ENCODE measurements at regions not wholly inside any gene's neighbourhood (a gene's known extent, or its start where the extent isn't known, plus 50 kb on each side); places are given as distances from the start of the nearest gene placed in this dataset.

DNA sequence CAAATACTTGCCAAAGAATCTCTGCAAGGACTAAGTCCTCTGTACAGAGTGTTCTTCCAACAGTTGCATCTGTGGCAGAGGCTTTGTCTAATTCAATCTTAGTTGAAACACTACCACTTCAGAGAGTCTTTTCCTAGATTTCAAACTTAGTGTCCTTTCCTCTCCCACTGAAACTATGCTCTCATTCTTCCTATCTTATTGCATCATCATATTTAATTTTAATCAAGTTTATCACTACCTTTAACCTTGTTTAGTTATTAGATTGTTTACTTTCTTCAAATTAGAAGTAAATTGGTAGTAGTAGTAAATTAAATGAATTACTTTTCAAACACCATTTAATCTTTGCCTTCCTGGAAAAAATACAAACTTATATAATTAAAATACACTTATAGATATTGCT, 1082.3 kb upstream of the PABPC4L start:
- H3K36me3 ChIP-seq = no peaks in the 10 kb centered on the region
- no peak overlapping the region for H3K4me3 ChIP-seq
- no peak overlapping the region for H3K27ac ChIP-seq
- no peak for TF ChIP-seq POLR2A (IDR thresholded peaks at IDR 0.05)
- TF ChIP-seq, protein P1, sequence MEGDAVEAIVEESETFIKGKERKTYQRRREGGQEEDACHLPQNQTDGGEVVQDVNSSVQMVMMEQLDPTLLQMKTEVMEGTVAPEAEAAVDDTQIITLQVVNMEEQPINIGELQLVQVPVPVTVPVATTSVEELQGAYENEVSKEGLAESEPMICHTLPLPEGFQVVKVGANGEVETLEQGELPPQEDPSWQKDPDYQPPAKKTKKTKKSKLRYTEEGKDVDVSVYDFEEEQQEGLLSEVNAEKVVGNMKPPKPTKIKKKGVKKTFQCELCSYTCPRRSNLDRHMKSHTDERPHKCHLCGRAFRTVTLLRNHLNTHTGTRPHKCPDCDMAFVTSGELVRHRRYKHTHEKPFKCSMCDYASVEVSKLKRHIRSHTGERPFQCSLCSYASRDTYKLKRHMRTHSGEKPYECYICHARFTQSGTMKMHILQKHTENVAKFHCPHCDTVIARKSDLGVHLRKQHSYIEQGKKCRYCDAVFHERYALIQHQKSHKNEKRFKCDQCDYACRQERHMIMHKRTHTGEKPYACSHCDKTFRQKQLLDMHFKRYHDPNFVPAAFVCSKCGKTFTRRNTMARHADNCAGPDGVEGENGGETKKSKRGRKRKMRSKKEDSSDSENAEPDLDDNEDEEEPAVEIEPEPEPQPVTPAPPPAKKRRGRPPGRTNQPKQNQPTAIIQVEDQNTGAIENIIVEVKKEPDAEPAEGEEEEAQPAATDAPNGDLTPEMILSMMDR (IDR thresholded peaks at IDR 0.05) = no peak
- no peak for TF ChIP-seq EP300 (IDR thresholded peaks at IDR 0.05)
- no peak for TF ChIP-seq POLR2AphosphoS5 (IDR thresholded peaks at IDR 0.05)
- ATAC-seq = no peak
- no peaks in the 10 kb centered on the region for H3K27me3 ChIP-seq
- H3K4me1 ChIP-seq = no peaks in the 10 kb centered on the region
- H3K9me3 ChIP-seq = peaks cover 0 to 7% (median 0%) of the 10 kb centered on the region in 3 donors

DNA sequence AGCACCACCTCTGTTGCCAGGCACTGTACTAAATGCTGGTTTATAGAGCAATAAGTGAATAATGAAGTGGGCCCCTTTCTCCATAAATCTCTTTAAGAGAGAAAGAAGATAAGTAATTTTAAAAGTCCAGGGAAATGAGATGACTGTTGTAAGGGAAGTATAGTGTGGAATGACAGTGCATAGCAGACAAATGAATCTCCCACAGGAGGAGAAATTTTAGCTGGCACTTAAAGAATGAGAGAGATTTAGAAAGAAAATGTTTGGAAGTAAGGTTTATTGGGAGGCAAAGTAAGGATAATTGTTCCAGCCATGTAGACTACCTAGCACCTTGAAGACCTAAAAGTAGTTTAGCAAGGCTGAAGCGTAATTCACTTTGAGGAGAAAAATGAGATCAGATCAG, 1081.1 kb upstream of the PABPC4L start:
- H3K27ac ChIP-seq = no peak overlapping the region
- peaks cover 0 to 7% (median 0%) of the 10 kb centered on the region in 3 donors for H3K9me3 ChIP-seq
- TF ChIP-seq, protein P1 (IDR thresholded peaks at IDR 0.05) = no peak
- TF ChIP-seq POLR2AphosphoS5 (IDR thresholded peaks at IDR 0.05) (no peak), EP300 (IDR thresholded peaks at IDR 0.05) (no peak), POLR2A (IDR thresholded peaks at IDR 0.05) (no peak)
- H3K36me3 ChIP-seq = no peaks in the 10 kb centered on the region
- H3K4me3 ChIP-seq = no peak overlapping the region
- no peak for ATAC-seq
- WGBS, 2 donors (ENCODE audit: low coverage in 1 of 2) = 100% methylated on average over 1 of the region's 1 CpG
- H3K27me3 ChIP-seq = no peaks in the 10 kb centered on the region
- H3K4me1 ChIP-seq = no peaks in the 10 kb centered on the region

DNA sequence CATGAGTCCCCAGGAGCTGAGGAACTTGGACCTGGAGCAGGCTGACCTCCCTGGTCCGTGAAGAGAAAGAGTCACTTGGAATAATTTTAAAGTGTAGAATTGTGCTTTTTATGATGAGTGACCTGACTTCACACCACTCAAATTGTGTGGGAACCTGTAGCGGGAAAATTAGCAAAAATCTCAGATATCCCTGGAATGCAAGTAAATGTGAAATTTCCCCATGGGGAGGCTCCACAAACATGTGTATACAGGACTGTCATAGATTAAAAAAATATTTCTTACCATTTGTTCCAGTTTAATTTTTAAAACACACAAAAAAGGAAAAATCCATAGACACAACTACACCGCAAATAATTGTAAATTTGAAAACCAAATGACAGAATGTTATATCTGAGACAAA, 1079.6 kb upstream of the PABPC4L start:
- 81 to 82% methylated on average over 3 of the region's 3 CpGs for WGBS, 2 donors (ENCODE audit: low coverage in 1 of 2)
- H3K4me1 ChIP-seq = no peaks in the 10 kb centered on the region
- no peak for ATAC-seq
- no peak overlapping the region for H3K27ac ChIP-seq
- H3K27me3 ChIP-seq = no peaks in the 10 kb centered on the region
- TF ChIP-seq POLR2AphosphoS5 (IDR thresholded peaks at IDR 0.05) (no peak), EP300 (IDR thresholded peaks at IDR 0.05) (no peak), POLR2A (IDR thresholded peaks at IDR 0.05) (no peak)
- TF ChIP-seq, protein P1 (IDR thresholded peaks at IDR 0.05) = no peak
- H3K36me3 ChIP-seq = no peaks in the 10 kb centered on the region
- peaks cover 0 to 2% (median 0%) of the 10 kb centered on the region in 3 donors for H3K9me3 ChIP-seq
- no peak overlapping the region for H3K4me3 ChIP-seq

DNA sequence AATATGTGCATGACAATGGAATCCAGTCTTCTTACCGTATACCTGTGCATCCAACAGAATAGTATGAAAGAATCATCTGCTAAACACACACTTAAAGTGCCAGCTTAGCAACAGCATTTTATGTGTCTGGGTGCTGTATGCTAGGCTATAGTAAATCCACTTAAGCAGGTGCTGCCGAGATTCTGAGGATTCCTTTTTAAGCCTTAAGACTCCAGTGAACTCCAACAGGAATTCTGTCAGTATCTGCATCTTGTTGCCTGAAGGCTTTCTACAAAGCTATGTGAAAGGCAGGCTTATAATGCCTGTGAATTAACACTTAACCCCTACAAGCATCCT, 1076.4 kb upstream of the PABPC4L start:
- H3K4me1 ChIP-seq = no peaks in the 10 kb centered on the region
- H3K27ac ChIP-seq = no peak overlapping the region
- ATAC-seq = no peak
- no peaks in the 10 kb centered on the region for H3K36me3 ChIP-seq
- no peak for TF ChIP-seq POLR2AphosphoS5 (IDR thresholded peaks at IDR 0.05)
- TF ChIP-seq, protein P1 (IDR thresholded peaks at IDR 0.05) = no peak
- TF ChIP-seq POLR2A (IDR thresholded peaks at IDR 0.05) = no peak
- no peak for TF ChIP-seq EP300 (IDR thresholded peaks at IDR 0.05)
- no peak overlapping the region for H3K4me3 ChIP-seq
- H3K27me3 ChIP-seq = no peaks in the 10 kb centered on the region
- H3K9me3 ChIP-seq = no peaks in the 10 kb centered on the region
- 58 to 71% methylated on average over 1 to 2 of the region's 2 CpGs for WGBS, 2 donors (ENCODE audit: low coverage in 1 of 2)

DNA sequence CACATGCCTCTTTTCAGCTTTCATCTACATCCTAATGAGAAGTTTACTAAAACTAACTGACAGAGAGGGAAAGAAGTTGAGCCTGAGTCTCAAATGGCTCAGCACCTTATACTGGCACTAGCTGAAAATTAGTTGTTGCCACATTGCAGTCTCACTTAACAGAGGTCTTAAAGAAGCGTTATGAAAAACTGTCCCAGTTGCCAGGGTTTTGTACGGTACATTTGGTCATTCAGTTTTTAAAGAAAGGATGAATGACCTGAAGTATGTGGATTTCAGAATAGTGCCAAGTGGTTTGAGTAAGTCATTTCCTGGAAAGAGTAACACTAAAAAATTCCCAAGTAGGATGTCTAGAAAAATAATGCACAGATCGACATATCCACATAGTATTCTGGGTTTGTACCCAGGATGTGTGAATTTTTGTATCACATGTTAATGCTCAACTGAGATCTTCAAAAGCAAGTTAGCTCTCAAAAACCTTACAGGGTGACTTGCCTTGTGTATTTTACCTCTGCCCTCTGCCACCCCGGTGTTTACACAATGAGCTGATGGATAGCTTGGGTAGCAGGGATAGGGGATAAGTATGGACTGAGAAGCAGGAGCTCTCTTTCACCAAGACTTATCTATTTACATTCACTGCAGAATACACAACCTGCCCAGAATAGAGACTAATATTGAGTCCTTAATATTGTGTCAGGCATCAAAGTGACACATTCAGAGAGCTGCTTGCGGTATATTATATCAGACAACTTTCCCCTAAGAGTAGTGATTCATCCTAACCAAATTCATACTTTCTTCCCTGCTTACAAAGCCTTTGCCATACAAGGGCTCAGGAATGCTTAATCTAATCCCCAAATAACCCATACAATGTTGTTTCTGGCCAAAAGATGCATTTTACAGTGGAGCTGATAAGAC, 1075.7 kb upstream of the PABPC4L start:
- Histone ChIP-seq H3K4me1 (no peaks in the 10 kb centered on the region), H3K27ac (no peak overlapping the region), H3K27me3 (no peaks in the 10 kb centered on the region), H3K36me3 (no peaks in the 10 kb centered on the region), H3K9me3 (no peaks in the 10 kb centered on the region), H3K4me3 (no peak overlapping the region)
- WGBS, 2 donors (ENCODE audit: low coverage in 1 of 2) = 42 to 50% methylated on average over 5 of the region's 5 CpGs
- no peak for ATAC-seq
- TF ChIP-seq, protein P1 (IDR thresholded peaks at IDR 0.05) = no peak
- no peak for TF ChIP-seq EP300 (IDR thresholded peaks at IDR 0.05)

Data from gastroesophageal sphincter (tissue), 4 donors.